Epithelial cell of proximal tubule (primary cell): ENCODE measurements at regions not wholly inside any gene's neighbourhood (a gene's known extent, or its start where the extent isn't known, plus 50 kb on each side); places are given as distances from the start of the nearest gene placed in this dataset.

Source experiments
- DNase-seq: peaks from one replicate; pipeline ENCODE4 v3.0.0-alpha.2; 2011; ENCODE audit warnings: low read depth
- H3K4me3 ChIP-seq: 2 replicates; pipeline ENCODE4 v1.5.1; 2011; ENCODE audit warnings: low read depth, mild to moderate bottlenecking, low read length
- CTCF ChIP-seq: conservative IDR thresholded peaks from 2 replicates; pipeline ENCODE4 v1.5.1; 2012; ENCODE audit warnings: low read depth, mild to moderate bottlenecking, low read length

GRCh38 chr5:68352166-68352565, 136.6 kb downstream of the PIK3R1 start:
- TF ChIP-seq CTCF: no peak
- H3K4me3 ChIP-seq: no peak overlapping the region
- no peak for DNase-seq

- DNase-seq: no peak
Measured at GRCh38 chr5:68353605-68354004, 138.0 kb downstream of the PIK3R1 start.

GRCh38 chr5:68354315-68354714, 138.8 kb downstream of the PIK3R1 start:
- DNase-seq: no peak
- no peak overlapping the region for H3K4me3 ChIP-seq
- no peak for TF ChIP-seq CTCF

More at GRCh38 chr5:68353605-68354004, 138.0 kb downstream of the PIK3R1 start:
- TF ChIP-seq CTCF: no peak
- H3K4me3 ChIP-seq: no peak overlapping the region

- TF ChIP-seq CTCF: no peak
- no peak overlapping the region for H3K4me3 ChIP-seq
- no peak for DNase-seq
Measured at GRCh38 chr5:68356216-68356615, 140.7 kb downstream of the PIK3R1 start.

GRCh38 chr5:68356623-68357022, 141.1 kb downstream of the PIK3R1 start:
- no peak for DNase-seq
- no peak overlapping the region for H3K4me3 ChIP-seq
- no peak for TF ChIP-seq CTCF

- TF ChIP-seq CTCF: no peak
- no peak for DNase-seq
- H3K4me3 ChIP-seq: no peak overlapping the region
Measured at GRCh38 chr5:68359699-68360098, 144.1 kb downstream of the PIK3R1 start.

- no peak for DNase-seq
- TF ChIP-seq CTCF: no peak
- no peak overlapping the region for H3K4me3 ChIP-seq
Measured at GRCh38 chr5:68362331-68362730, 146.8 kb downstream of the PIK3R1 start.
